ENCODE measurements at regions not wholly inside any gene's neighbourhood (a gene's known extent, or its start where the extent isn't known, plus 50 kb on each side); places are given as distances from the start of the nearest gene placed in this dataset.

GRCh38 chr9:72422214-72422613 lies 57.2 kb upstream of the ZFAND5 start:
- no peak overlapping the region for H2AFZ ChIP-seq (ENCODE audit: low read depth)
- no peaks in the 10 kb centered on the region for H3K9me3 ChIP-seq
- H3K4me2 ChIP-seq: no peak overlapping the region
- no peak overlapping the region for H3K27ac ChIP-seq (ENCODE audit: low read depth in 2 of 2, low read length in 1 of 2)
- CTCF ChIA-PET: interaction anchor here (0.9 kb wide), 1 partner anchor 142 kb away, joined by 3 read pairs; no protein-coding TSS in a partner anchor
- H3F3A ChIP-seq (replicated peaks; ENCODE audit: insufficient read depth): no peaks in the 10 kb centered on the region
- no peaks in the 10 kb centered on the region for H3K36me3 ChIP-seq (replicated peaks in 1 of 2; ENCODE audit: control insufficient read depth in 1 of 2, insufficient read depth in 2 of 2, low read length in 1 of 2)
- no peaks in the 10 kb centered on the region for H4K20me1 ChIP-seq (ENCODE audit: insufficient read depth)
- TF ChIP-seq RFX5 (IDR thresholded peaks at IDR 0.05; ENCODE audit: low read length): no peak
- 33% methylated on average over 11 of the region's 11 CpGs for WGBS (ENCODE audit: low lambda C conversion rate)
- H3K27me3 ChIP-seq (ENCODE audit: insufficient read depth): no peaks in the 10 kb centered on the region
- no peaks in the 10 kb centered on the region for H3K4me1 ChIP-seq (ENCODE audit: control insufficient read depth in 1 of 2, insufficient read depth in 2 of 2, low read depth in 1 of 2, low read length in 1 of 2)
- H3K4me3 ChIP-seq (ENCODE audit: low read depth in 2 of 2, low read length in 1 of 2): no peak overlapping the region
- POLR2A ChIA-PET: no interaction called here
- DNase-seq: no peak
- H3K79me2 ChIP-seq (ENCODE audit: insufficient read depth): no peaks in the 10 kb centered on the region; the same call in 1 of the 2 replicates
- no peaks in the 10 kb centered on the region for H3K9me2 ChIP-seq
- H3K9ac ChIP-seq: no peak overlapping the region

GRCh38 chr9:72420783-72421182 lies 55.8 kb upstream of the ZFAND5 start:
- ChIA-PET POLR2A (no interaction called here), CTCF (no interaction called here)
- no peaks in the 10 kb centered on the region for H3K4me1 ChIP-seq (ENCODE audit: control insufficient read depth in 1 of 2, insufficient read depth in 2 of 2, low read depth in 1 of 2, low read length in 1 of 2)
- H3K27me3 ChIP-seq (ENCODE audit: insufficient read depth): no peaks in the 10 kb centered on the region
- no peaks in the 10 kb centered on the region for H4K20me1 ChIP-seq (ENCODE audit: insufficient read depth)
- H3K36me3 ChIP-seq (replicated peaks in 1 of 2; ENCODE audit: control insufficient read depth in 1 of 2, insufficient read depth in 2 of 2, low read length in 1 of 2): no peaks in the 10 kb centered on the region
- no peak for TF ChIP-seq POLR2AphosphoS5 (IDR thresholded peaks at IDR 0.05; ENCODE audit: low read depth, low read length)
- TF ChIP-seq YY1 (IDR thresholded peaks at IDR 0.05; ENCODE audit: low read depth): no peak
- TF ChIP-seq MAX (IDR thresholded peaks at IDR 0.05; ENCODE audit: low read depth): no peak
- TF ChIP-seq ELF1 (IDR thresholded peaks at IDR 0.05): no peak
- no peak for TF ChIP-seq FOXJ3 (CRISPR knock-in tag; IDR thresholded peaks at IDR 0.05)
- no peak for TF ChIP-seq FOSL2 (IDR thresholded peaks at IDR 0.05; ENCODE audit: borderline replicate concordance, low read depth)
- no peak overlapping the region for H3K9ac ChIP-seq
- no peak overlapping the region for H3K4me3 ChIP-seq (ENCODE audit: low read depth in 2 of 2, low read length in 1 of 2)
- H3K4me2 ChIP-seq: no peak overlapping the region
- H3F3A ChIP-seq (replicated peaks; ENCODE audit: insufficient read depth): no peaks in the 10 kb centered on the region
- H3K9me3 ChIP-seq: no peaks in the 10 kb centered on the region
- H2AFZ ChIP-seq (ENCODE audit: low read depth): no peak overlapping the region
- DNase-seq: no peak
- no peaks in the 10 kb centered on the region; the same call in 1 of the 2 replicates for H3K79me2 ChIP-seq (ENCODE audit: insufficient read depth)
- H3K9me2 ChIP-seq: no peaks in the 10 kb centered on the region
- no peak overlapping the region for H3K27ac ChIP-seq (ENCODE audit: low read depth in 2 of 2, low read length in 1 of 2)

DNA sequence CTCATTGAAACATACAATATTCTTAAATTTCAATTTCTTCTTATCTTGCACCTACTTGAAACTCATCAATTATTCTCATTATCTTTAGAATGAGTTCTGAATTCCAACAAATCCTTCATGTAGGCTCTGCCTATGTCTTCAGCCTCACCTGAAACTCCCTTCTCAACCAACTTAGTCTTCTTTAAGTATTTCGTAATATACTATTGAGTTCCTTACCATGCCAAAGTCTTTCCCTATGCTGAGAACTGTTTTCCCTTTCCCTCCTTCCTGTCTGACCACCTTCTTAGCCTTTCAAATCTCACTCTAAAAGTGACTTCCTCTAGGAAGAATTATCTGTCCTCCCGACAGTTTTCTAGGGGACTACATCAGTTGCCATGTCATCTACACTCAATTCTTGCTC lies 50.9 kb upstream of the ZFAND5 start:
- ChIA-PET CTCF (no interaction called here), POLR2A (no interaction called here)
- Histone ChIP-seq H3K9me3 (no peaks in the 10 kb centered on the region), H3K27ac (ENCODE audit: low read depth in 2 of 2, low read length in 1 of 2) (no peak overlapping the region), H3F3A (replicated peaks; ENCODE audit: insufficient read depth) (no peaks in the 10 kb centered on the region), H2AFZ (ENCODE audit: low read depth) (no peak overlapping the region), H4K20me1 (ENCODE audit: insufficient read depth) (no peaks in the 10 kb centered on the region), H3K9me2 (no peaks in the 10 kb centered on the region), H3K27me3 (ENCODE audit: insufficient read depth) (no peaks in the 10 kb centered on the region; the same call in 1 of the 2 replicates), H3K4me1 (ENCODE audit: control insufficient read depth in 1 of 2, insufficient read depth in 2 of 2, low read depth in 1 of 2, low read length in 1 of 2) (no peaks in the 10 kb centered on the region), H3K36me3 (replicated peaks in 1 of 2; ENCODE audit: control insufficient read depth in 1 of 2, insufficient read depth in 2 of 2, low read length in 1 of 2) (no peaks in the 10 kb centered on the region), H3K9ac (no peak overlapping the region), H3K79me2 (ENCODE audit: insufficient read depth) (no peaks in the 10 kb centered on the region), H3K4me2 (no peak overlapping the region), H3K4me3 (ENCODE audit: low read depth in 2 of 2, low read length in 1 of 2) (no peak overlapping the region)
- WGBS (ENCODE audit: low lambda C conversion rate): 32% methylated on average over 2 of the region's 2 CpGs
- no peak for DNase-seq
- TF ChIP-seq FOXM1 (IDR thresholded peaks at IDR 0.05; ENCODE audit: low read depth) (no peak), JUND (IDR thresholded peaks at IDR 0.05) (no peak), RFX5 (IDR thresholded peaks at IDR 0.05; ENCODE audit: low read length) (no peak), USF1 (IDR thresholded peaks at IDR 0.05; ENCODE audit: borderline replicate concordance, low read depth) (no peak), MAX (IDR thresholded peaks at IDR 0.05; ENCODE audit: low read depth) (no peak), NRF1 (IDR thresholded peaks at IDR 0.05; ENCODE audit: low read depth, low read length) (no peak), YY1 (IDR thresholded peaks at IDR 0.05; ENCODE audit: low read depth) (no peak), MXI1 (IDR thresholded peaks at IDR 0.05; ENCODE audit: low read depth, low read length) (no peak), ZBTB33 (IDR thresholded peaks at IDR 0.05; ENCODE audit: borderline replicate concordance, low read depth) (no peak)
- TF ChIP-seq, protein P1, sequence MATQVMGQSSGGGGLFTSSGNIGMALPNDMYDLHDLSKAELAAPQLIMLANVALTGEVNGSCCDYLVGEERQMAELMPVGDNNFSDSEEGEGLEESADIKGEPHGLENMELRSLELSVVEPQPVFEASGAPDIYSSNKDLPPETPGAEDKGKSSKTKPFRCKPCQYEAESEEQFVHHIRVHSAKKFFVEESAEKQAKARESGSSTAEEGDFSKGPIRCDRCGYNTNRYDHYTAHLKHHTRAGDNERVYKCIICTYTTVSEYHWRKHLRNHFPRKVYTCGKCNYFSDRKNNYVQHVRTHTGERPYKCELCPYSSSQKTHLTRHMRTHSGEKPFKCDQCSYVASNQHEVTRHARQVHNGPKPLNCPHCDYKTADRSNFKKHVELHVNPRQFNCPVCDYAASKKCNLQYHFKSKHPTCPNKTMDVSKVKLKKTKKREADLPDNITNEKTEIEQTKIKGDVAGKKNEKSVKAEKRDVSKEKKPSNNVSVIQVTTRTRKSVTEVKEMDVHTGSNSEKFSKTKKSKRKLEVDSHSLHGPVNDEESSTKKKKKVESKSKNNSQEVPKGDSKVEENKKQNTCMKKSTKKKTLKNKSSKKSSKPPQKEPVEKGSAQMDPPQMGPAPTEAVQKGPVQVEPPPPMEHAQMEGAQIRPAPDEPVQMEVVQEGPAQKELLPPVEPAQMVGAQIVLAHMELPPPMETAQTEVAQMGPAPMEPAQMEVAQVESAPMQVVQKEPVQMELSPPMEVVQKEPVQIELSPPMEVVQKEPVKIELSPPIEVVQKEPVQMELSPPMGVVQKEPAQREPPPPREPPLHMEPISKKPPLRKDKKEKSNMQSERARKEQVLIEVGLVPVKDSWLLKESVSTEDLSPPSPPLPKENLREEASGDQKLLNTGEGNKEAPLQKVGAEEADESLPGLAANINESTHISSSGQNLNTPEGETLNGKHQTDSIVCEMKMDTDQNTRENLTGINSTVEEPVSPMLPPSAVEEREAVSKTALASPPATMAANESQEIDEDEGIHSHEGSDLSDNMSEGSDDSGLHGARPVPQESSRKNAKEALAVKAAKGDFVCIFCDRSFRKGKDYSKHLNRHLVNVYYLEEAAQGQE (IDR thresholded peaks at IDR 0.05; ENCODE audit: low read depth, low read length): no peak
- TF ChIP-seq, protein P2, sequence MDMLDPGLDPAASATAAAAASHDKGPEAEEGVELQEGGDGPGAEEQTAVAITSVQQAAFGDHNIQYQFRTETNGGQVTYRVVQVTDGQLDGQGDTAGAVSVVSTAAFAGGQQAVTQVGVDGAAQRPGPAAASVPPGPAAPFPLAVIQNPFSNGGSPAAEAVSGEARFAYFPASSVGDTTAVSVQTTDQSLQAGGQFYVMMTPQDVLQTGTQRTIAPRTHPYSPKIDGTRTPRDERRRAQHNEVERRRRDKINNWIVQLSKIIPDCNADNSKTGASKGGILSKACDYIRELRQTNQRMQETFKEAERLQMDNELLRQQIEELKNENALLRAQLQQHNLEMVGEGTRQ (IDR thresholded peaks at IDR 0.05; ENCODE audit: borderline replicate concordance, low read depth, low read length): no peak
